Activated naive CD4-positive, alpha-beta T cell treated with anti-CD3 and anti-CD28 coated beads, Interleukin-2, amount 10 ng/mL, durations not matched to agents 7 days and 5 days (primary cell): ENCODE measurements at regions not wholly inside any gene's neighbourhood (a gene's known extent, or its start where the extent isn't known, plus 50 kb on each side); places are given as distances from the start of the nearest gene placed in this dataset.

Source experiments
- CTCF ChIA-PET: fragments of 350-600 bp; sonication (Branson Sonifier 250); formaldehyde crosslinking; loops from one replicate; lab custom pipeline; 2021; ENCODE audit warnings: antibody characterized with exemption; lab: Charles Lee
- DNase-seq: peaks from one replicate; pipeline ENCODE4 v3.0.0-alpha.2; 2020
- H3K27ac Mint-ChIP-seq: one replicate; pipeline ENCODE4 v1.8.0; 2021; ENCODE audit warnings: mild to moderate bottlenecking, moderate library complexity, mixed read lengths
- H3K27me3 Mint-ChIP-seq: one replicate; pipeline ENCODE4 v1.8.0; 2021; ENCODE audit warnings: mild to moderate bottlenecking, mixed read lengths
- H3K36me3 Mint-ChIP-seq: one replicate; pipeline ENCODE4 v1.8.0; 2021; ENCODE audit warnings: mixed read lengths
- H3K4me1 Mint-ChIP-seq: one replicate; pipeline ENCODE4 v1.8.0; 2021; ENCODE audit warnings: mixed read lengths
- H3K4me3 Mint-ChIP-seq: one replicate; pipeline ENCODE4 v1.8.0; 2021; ENCODE audit warnings: mild to moderate bottlenecking, moderate library complexity, mixed read lengths
- H3K9me3 Mint-ChIP-seq: one replicate; pipeline ENCODE4 v1.8.0; 2021; ENCODE audit warnings: mixed read lengths

DNA sequence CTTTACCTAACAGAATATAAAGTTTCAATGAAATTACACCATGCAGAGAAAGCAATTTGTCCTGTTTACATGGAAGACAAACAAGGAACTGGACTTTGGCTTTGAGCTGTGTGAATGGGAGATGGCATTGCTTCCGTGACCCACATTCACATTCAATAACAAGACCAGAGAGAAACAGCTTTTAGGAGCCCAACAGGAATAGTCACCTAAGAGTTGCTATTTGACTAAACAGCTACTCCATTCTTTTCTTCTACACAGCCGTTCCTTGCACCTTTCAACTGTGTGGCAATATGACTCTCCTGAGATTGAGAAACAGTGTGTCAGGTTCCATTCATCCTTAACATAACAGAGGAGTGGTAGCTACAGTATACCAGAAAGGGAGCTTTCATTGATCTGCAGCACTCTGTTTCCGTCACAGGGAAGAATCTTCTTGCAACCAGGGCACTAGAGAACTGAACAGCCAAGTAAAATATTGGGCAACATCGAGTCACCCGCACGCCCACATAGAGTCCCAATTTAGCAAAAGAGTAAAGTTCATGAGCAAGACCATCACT lies 355.1 kb downstream of the HAO1 start:
- no peak overlapping the region for H3K27ac Mint-ChIP-seq

DNA sequence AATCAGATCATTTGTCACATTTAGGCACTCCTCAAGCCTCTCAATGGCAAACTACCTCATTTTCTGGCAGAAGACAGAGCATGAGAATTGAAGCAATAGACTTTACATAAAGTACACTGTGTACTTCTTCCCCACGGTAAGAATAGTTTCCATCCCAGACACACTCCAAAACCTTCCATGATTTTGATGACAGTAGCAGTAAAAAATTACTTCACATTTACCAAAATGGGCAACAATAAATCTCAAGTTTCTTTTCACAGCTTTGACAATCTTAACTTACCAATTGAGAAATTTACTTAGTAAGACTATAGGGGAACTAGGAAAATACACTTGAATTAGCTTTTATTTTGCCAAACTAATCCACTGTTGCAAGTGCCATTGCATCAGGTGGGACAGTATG lies 353.8 kb downstream of the HAO1 start:
- no peaks in the 10 kb centered on the region for H3K4me1 Mint-ChIP-seq
- CTCF ChIA-PET, result no interaction called here
- no peak for DNase-seq
- H3K27ac Mint-ChIP-seq, result no peak overlapping the region
- no peaks in the 10 kb centered on the region for H3K27me3 Mint-ChIP-seq
- H3K4me3 Mint-ChIP-seq, result no peak overlapping the region
- H3K9me3 Mint-ChIP-seq, result no peaks in the 10 kb centered on the region
- H3K36me3 Mint-ChIP-seq, result no peaks in the 10 kb centered on the region

More for the DNA sequence above, 355.1 kb downstream of the HAO1 start:
- CTCF ChIA-PET, result no interaction called here
- no peak for DNase-seq
- H3K27me3 Mint-ChIP-seq, result no peaks in the 10 kb centered on the region
- no peaks in the 10 kb centered on the region for H3K9me3 Mint-ChIP-seq
- H3K36me3 Mint-ChIP-seq, result no peaks in the 10 kb centered on the region
- no peak overlapping the region for H3K4me3 Mint-ChIP-seq
- no peaks in the 10 kb centered on the region for H3K4me1 Mint-ChIP-seq

DNA sequence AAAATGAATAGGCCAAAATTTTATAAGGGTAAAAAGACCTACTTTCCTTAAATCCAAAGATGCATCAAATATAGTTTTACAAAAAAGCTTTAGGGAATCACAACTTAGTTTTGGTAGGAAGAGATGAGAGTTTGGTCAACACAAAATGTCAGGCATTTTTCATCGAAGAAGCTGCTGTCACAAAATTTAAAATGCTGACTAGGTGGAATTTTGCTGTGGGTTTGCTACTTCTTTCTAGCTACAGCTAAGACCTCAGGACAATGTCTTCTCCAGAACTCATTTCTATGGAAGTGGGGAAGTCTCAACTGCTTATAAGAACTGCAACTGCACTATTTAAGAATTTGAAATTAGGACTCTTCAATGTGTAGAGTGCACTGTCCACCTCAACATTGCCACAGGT lies 351.1 kb downstream of the HAO1 start:
- Mint-ChIP-seq H3K27ac (no peak overlapping the region), H3K27me3 (no peaks in the 10 kb centered on the region), H3K36me3 (no peaks in the 10 kb centered on the region), H3K4me3 (no peak overlapping the region), H3K4me1 (no peaks in the 10 kb centered on the region), H3K9me3 (no peaks in the 10 kb centered on the region)
- DNase-seq, result no peak
- CTCF ChIA-PET, result no interaction called here

DNA sequence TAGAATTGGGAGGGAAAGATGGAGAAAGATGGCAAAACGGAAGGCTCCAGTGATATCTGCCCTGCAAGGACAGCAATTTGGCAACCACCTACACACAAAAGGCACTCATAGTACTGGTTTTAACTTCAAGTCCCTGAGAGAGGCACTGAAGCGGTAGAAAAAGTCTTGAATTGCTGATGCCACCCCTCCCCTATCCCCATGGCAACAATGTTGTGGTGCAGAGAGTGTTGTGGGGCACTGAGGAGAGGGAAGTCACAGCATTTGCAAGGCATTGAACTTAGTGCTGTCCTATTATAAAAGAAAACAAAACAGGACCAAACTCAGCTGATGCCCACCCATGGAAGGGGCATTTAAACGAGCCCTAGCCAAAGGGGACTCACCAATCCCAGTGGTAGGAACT lies 343.7 kb downstream of the HAO1 start:
- CTCF ChIA-PET, result no interaction called here
- Mint-ChIP-seq H3K36me3 (no peaks in the 10 kb centered on the region), H3K27me3 (no peaks in the 10 kb centered on the region), H3K4me1 (no peaks in the 10 kb centered on the region), H3K9me3 (peaks cover 8% of the 10 kb centered on the region), H3K27ac (no peak overlapping the region), H3K4me3 (no peak overlapping the region)
- no peak for DNase-seq

DNA sequence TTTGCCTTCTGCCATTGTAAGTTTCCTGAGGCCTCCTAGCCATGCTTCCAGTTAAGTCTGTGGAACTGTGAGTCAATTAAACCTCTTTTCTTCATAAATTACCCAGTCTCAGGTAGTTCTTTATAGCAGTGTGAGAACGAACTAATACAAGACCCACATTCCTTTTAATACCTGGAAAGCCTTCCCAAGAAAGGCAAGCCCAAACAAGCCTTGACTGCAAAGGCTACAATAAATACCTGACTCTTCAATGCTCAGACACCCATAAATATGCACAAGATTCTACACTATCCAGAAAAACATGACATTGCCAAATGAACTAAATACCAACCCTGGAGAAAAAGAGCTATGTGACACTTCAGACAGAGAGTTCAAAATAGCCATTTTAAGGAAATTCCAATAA lies 338.8 kb downstream of the HAO1 start:
- Mint-ChIP-seq H3K4me1 (no peaks in the 10 kb centered on the region), H3K9me3 (peaks cover 8% of the 10 kb centered on the region), H3K4me3 (no peak overlapping the region), H3K36me3 (no peaks in the 10 kb centered on the region), H3K27ac (no peak overlapping the region), H3K27me3 (no peaks in the 10 kb centered on the region)
- no peak for DNase-seq
- CTCF ChIA-PET, result no interaction called here

DNA sequence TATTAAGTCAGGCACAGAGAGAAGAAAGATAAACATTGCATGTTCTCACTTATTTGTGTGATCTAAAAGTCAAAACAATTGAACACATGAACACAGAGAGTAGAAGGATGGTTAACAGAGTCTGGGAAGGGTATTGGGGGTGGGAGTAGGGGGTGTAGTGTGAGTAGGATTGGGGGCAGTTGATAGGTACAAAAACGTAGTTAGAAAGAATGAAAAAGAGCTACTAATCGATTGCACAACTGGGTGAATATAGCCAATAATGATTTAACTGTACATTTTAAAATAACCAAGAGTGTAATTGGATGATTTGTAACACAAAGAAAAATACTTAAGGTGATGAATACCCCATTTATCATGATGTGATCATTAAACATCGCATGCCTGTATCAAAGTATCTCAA lies 333.3 kb downstream of the HAO1 start:
- H3K4me1 Mint-ChIP-seq, result no peaks in the 10 kb centered on the region
- H3K36me3 Mint-ChIP-seq, result no peaks in the 10 kb centered on the region
- no peak for DNase-seq
- no peak overlapping the region for H3K4me3 Mint-ChIP-seq
- H3K27me3 Mint-ChIP-seq, result no peaks in the 10 kb centered on the region
- CTCF ChIA-PET, result no interaction called here
- H3K27ac Mint-ChIP-seq, result no peak overlapping the region
- H3K9me3 Mint-ChIP-seq, result peaks cover 5% of the 10 kb centered on the region

DNA sequence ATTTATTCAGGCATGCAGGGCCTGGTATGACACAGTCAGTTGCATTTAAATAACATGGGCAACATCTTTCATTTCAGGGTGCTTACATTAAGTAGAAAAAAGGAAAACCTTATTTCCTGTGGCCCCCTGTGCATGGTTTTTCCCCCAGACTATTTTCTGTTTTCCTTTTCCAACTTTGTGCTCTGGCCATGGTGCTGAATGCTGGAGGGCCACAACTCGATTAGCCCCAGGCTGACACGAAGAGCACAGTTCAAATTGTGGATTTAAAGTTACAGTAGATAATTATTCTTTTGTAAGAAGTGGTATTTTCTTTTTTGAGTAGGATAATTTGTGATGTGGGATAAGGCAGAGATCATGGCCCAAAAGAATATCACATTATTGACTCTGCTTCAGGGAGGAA lies 332.0 kb downstream of the HAO1 start:
- no peaks in the 10 kb centered on the region for H3K4me1 Mint-ChIP-seq

DNA sequence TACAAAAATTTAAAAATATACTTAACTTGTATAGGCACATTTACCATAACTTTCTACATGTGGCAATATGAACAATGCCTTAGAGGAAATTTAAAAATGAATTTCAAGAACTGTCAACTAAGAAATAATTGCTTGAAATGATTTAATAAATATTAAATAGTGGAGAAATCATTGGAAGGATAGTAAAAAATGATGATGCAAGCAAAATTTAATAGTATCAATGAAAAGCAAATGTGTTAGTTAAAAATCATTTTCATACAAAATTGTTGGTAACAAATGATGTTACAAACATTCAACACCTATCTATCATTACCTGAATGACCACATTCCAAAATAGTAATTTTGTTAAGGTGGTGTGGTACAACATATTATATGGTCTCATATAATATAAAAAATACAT lies 331.0 kb downstream of the HAO1 start:
- CTCF ChIA-PET, result no interaction called here
- DNase-seq, result no peak
- Mint-ChIP-seq H3K4me3 (no peak overlapping the region), H3K27me3 (no peaks in the 10 kb centered on the region), H3K9me3 (peaks cover 5% of the 10 kb centered on the region), H3K36me3 (no peaks in the 10 kb centered on the region), H3K4me1 (no peaks in the 10 kb centered on the region), H3K27ac (no peak overlapping the region)

More for the DNA sequence above, 332.0 kb downstream of the HAO1 start:
- Mint-ChIP-seq H3K36me3 (no peaks in the 10 kb centered on the region), H3K4me3 (no peak overlapping the region), H3K9me3 (peaks cover 5% of the 10 kb centered on the region), H3K27me3 (no peaks in the 10 kb centered on the region), H3K27ac (no peak overlapping the region)
- no peak for DNase-seq
- CTCF ChIA-PET, result no interaction called here

DNA sequence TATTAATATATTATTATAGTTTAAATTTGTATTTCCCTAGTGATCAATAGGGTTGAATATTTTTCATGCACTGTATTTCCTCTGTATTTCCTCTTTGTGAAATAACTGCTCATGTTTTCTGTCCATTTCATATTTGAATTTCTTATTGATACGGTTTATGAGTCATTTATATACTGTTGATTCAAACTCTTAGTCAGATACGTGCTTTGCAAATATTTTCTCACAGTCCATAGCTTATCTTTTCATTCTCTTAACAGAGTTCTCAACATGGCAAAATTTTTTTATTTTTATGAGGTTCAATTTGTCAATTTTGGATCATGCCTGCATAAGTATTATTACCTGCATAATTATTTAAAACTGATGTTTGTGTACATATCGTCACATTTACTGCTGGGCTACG lies 329.6 kb downstream of the HAO1 start:
- Mint-ChIP-seq H3K4me1 (no peaks in the 10 kb centered on the region), H3K9me3 (peaks cover 5% of the 10 kb centered on the region), H3K27ac (no peak overlapping the region), H3K36me3 (no peaks in the 10 kb centered on the region), H3K4me3 (no peak overlapping the region), H3K27me3 (no peaks in the 10 kb centered on the region)
- no peak for DNase-seq
- CTCF ChIA-PET, result interaction anchor here (0.5 kb wide), 1 partner anchor 12 kb away, joined by 3 read pairs; no protein-coding TSS in a partner anchor

DNA sequence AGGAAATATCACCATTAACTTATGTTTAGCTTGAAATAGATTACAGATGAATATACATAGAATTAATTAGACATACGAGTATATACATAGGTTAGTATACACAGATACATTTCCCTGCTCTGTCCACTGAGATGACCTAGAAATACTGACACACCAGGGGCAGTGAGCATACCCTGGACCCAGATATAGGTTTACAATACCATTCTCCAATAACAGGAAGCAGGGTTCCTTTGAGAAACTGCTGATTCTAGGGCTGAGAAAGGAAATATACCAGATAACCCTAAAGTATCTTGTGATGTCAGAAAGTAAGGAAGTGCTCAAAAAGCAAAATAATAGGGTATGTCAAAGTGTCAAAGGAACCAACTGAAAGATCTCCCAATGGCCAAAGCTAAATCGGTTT lies 322.5 kb downstream of the HAO1 start:
- H3K4me3 Mint-ChIP-seq, result no peak overlapping the region

DNA sequence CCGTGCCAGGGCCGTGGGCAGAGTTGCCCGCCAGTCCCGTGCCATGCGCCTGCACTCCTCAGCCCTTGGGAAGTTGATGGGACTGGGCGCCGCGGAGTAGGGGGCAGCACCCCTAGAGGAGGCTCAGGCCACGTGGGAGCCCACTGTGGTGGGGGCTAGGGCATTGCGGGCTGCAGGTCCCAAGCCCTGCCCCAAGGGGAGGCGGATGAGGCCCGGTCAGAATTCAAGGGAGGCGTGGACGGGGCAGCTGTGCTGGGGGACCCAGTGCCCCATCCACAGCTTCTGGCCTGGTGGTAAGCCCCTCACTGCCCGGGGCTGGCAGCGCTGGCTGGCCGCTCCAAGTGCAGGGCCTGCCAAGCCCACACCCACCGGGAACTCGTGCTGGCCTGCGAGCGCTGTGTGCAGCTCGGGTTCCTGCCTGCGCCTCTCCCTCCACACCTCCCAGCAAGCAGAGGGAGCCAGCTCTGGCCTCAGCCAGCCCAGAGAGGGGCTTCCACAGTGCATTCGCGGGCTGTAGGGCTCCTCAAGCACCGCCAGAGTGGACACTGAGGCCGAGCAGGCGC lies 317.8 kb downstream of the HAO1 start:
- H3K4me1 Mint-ChIP-seq, result no peaks in the 10 kb centered on the region
- CTCF ChIA-PET, result no interaction called here
- no peaks in the 10 kb centered on the region for H3K27me3 Mint-ChIP-seq
- no peak for DNase-seq
- no peak overlapping the region for H3K4me3 Mint-ChIP-seq
- H3K9me3 Mint-ChIP-seq, result peaks cover 9% of the 10 kb centered on the region
- no peak overlapping the region for H3K27ac Mint-ChIP-seq
- H3K36me3 Mint-ChIP-seq, result no peaks in the 10 kb centered on the region

More for the DNA sequence above, 322.5 kb downstream of the HAO1 start:
- Mint-ChIP-seq H3K9me3 (peaks cover 6% of the 10 kb centered on the region), H3K4me1 (no peaks in the 10 kb centered on the region), H3K36me3 (no peaks in the 10 kb centered on the region), H3K27ac (no peak overlapping the region), H3K27me3 (no peaks in the 10 kb centered on the region)
- no peak for DNase-seq
- CTCF ChIA-PET, result no interaction called here

DNA sequence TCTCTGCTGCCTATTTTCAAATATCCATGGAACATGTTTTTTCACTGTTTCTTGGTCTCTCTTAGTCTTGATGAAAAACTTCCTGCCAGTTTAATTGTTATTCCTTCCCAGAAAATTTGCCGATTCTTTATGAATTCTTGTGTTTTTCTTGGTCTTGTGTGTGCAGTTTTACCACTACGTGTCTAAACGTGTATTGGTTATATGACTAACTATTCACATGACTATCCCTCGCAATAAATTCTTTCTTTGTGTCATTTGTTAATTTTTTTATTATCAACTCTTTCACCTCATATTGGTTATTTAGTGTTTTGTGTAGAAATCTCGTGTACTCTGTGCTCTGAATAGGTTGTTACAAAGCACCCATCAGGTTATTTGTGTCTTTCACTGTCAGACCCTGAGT lies 315.4 kb downstream of the HAO1 start:
- Mint-ChIP-seq H3K4me3 (no peak overlapping the region), H3K36me3 (no peaks in the 10 kb centered on the region), H3K9me3 (peaks cover 9% of the 10 kb centered on the region), H3K4me1 (no peaks in the 10 kb centered on the region), H3K27me3 (no peaks in the 10 kb centered on the region), H3K27ac (no peak overlapping the region)
- CTCF ChIA-PET, result interaction anchor here (0.6 kb wide), 1 partner anchor 1639 kb away, joined by 5 read pairs; no protein-coding TSS in a partner anchor
- no peak for DNase-seq

DNA sequence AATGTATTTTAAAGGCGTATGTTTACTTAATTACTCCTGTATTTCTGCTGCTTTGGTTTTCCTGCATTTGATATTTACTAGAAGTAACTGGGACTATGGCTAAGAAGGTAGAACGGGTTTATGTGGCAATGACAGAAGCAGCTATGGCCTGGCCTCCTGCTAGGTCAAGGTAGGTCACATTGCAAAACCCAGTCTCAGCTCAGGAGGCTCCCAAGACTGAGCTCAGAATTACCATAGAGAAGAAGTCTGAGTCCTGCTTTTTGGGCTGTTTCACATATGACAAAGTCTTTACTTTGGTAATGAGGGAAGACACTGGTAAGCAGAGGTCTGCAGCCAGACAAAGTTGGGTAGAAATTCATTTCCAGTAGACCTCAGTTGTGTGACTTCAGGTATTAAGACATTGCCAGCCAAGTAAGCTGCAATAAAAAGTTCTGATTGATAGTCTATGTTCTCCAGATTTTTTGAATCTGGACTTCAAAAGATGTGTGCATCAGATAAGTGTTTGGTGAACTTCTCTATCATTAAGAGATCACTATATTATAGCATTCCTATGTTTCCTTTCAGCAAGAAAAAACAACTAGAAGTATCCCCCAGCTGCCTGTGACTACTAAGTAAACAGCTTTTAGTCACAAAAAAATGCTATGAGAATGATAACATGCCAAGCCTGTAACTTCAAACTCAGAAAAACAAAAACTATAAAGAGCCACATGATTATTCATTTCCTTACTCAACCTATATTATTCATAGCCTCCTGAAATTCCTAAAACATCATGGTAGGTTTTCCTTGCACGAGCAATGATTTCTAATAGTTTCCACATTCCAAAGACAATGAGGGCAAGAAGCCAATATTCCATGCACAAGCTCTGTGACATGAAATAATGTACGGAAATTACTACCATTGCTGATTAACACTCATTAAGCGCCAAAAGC lies 312.3 kb downstream of the HAO1 start:
- Mint-ChIP-seq H3K27ac (no peak overlapping the region), H3K4me1 (no peaks in the 10 kb centered on the region), H3K9me3 (peaks cover 5% of the 10 kb centered on the region), H3K27me3 (no peaks in the 10 kb centered on the region), H3K4me3 (no peak overlapping the region), H3K36me3 (no peaks in the 10 kb centered on the region)
- CTCF ChIA-PET, result interaction anchor here (0.7 kb wide), 1 partner anchor 14 kb away, joined by 3 read pairs; no protein-coding TSS in a partner anchor
- no peak for DNase-seq

DNA sequence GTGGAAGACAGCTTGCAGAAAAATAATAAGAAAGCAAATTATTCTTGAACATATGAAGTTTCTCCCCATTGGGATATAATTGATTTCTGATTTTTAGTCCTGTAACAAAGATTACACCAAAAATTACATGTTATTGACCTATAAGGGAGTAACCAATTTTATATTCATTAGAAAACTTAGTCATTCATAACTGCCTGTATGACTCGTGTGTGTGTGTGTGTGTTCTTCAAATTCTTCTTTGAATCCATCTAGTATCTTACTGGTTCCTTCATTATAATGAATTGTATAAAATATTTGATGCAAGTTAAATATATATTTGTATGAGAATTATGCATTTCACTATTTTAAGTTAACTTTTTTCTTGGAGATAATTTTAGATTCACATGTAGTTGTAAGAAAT lies 310.4 kb downstream of the HAO1 start:
- CTCF ChIA-PET, result no interaction called here
- no peaks in the 10 kb centered on the region for H3K27me3 Mint-ChIP-seq
- no peaks in the 10 kb centered on the region for H3K4me1 Mint-ChIP-seq
- no peak for DNase-seq
- H3K36me3 Mint-ChIP-seq, result no peaks in the 10 kb centered on the region
- H3K4me3 Mint-ChIP-seq, result no peak overlapping the region
- H3K27ac Mint-ChIP-seq, result no peak overlapping the region
- peaks cover 2% of the 10 kb centered on the region for H3K9me3 Mint-ChIP-seq

DNA sequence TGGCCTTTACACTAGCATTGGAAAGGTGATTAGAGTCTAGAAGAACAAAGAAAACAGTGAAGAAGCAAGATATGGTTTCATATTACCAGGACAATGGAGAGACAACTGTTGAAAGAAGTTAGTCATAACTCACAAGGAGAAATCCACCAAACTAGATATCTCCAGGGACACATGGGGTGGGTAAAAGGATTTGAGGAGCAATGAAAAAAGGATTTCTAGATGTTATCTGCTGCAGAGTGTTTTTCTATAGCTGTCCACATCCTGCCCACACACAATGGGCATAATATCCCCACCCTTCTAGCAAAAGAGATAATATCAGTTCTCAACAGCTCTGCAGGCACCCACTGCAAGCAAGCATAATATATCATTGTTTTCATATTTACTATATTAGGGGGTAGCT lies 303.1 kb downstream of the HAO1 start:
- no peaks in the 10 kb centered on the region for H3K27me3 Mint-ChIP-seq
- CTCF ChIA-PET, result no interaction called here
- H3K9me3 Mint-ChIP-seq, result peaks cover 6% of the 10 kb centered on the region
- H3K4me3 Mint-ChIP-seq, result no peak overlapping the region
- no peak overlapping the region for H3K27ac Mint-ChIP-seq
- H3K36me3 Mint-ChIP-seq, result no peaks in the 10 kb centered on the region
- DNase-seq, result no peak
- H3K4me1 Mint-ChIP-seq, result no peaks in the 10 kb centered on the region
